Ishikawa (cell line): ENCODE measurements at regions not wholly inside any gene's neighbourhood (a gene's known extent, or its start where the extent isn't known, plus 50 kb on each side); places are given as distances from the start of the nearest gene placed in this dataset.

ENCODE experiments used
- CEBPB ChIP-seq: IDR thresholded peaks from 2 replicates; pipeline ENCODE4 v1.6.1; 2012
- EGR1 ChIP-seq: IDR thresholded peaks from 2 replicates; pipeline ENCODE4 v1.6.1; 2012
- EP300 ChIP-seq: IDR thresholded peaks from 2 replicates; pipeline ENCODE4 v1.6.1; 2012; ENCODE audit warnings: borderline replicate concordance
- RAD21 ChIP-seq: IDR thresholded peaks from 2 replicates; pipeline ENCODE4 v1.6.1; 2012; ENCODE audit warnings: low read depth
- REST ChIP-seq: IDR thresholded peaks from 2 replicates; pipeline ENCODE4 v1.6.1; 2012; ENCODE audit warnings: low read depth, mild to moderate bottlenecking
- TEAD4 ChIP-seq: IDR thresholded peaks from 2 replicates; pipeline ENCODE4 v1.6.1; 2012
- YY1 ChIP-seq: IDR thresholded peaks from 2 replicates; pipeline ENCODE4 v1.6.1; 2012; ENCODE audit warnings: low read depth

DNA sequence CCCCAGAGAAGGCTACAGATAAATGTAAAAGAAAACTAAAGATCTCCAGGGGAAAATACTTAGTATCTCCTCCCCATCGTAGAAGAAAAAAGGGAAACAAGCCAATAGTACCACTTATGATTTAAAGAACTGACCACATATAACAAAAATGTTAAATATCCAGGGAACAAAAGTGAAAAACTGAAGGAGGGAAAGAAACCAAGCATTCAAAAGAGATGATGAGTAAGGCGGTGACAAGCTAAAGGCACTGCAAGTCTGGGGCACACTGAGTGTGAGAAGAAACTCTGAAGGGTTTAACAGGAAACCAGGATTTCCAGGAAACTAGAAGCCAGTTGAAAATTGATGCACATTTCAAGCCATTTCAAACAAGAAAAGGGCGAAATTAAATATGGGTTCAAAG is 226.3 kb downstream of the AHR start:
- TF ChIP-seq RAD21 (no peak), EP300 (no peak), CEBPB (no peak), YY1 (no peak), REST (no peak), EGR1 (no peak), TEAD4 (no peak)
